GM18909 (cell line): ENCODE measurements at regions not wholly inside any gene's neighbourhood (a gene's known extent, or its start where the extent isn't known, plus 50 kb on each side); places are given as distances from the start of the nearest gene placed in this dataset.

Experiments
- ATAC-seq: cut with Tn5 transposase; IDR thresholded peaks from one replicate; pipeline ENCODE4 v1.9.1; 2021; ENCODE audit warnings: mild to moderate bottlenecking; ENCODE audit not compliant: unreplicated experiment, poor library complexity

GRCh38 chr5:108650997-108651396, 96.7 kb upstream of the FER start:
- ATAC-seq: no peak

GRCh38 chr5:108649646-108650045, 98.1 kb upstream of the FER start:
- ATAC-seq: no peak

- ATAC-seq: no peak
These were observed 98.6 kb upstream of the FER start for GRCh38 chr5:108649106-108649505.

- peak; percentile 99 for ATAC-seq
These were observed 105.4 kb upstream of the FER start for GRCh38 chr5:108642170-108642906.

GRCh38 chr5:108641596-108641995, 106.1 kb upstream of the FER start:
- ATAC-seq: no peak

- ATAC-seq: no peak
These were observed 108.3 kb upstream of the FER start for GRCh38 chr5:108639366-108639765.

GRCh38 chr5:108638021-108638420, 109.7 kb upstream of the FER start:
- no peak for ATAC-seq

GRCh38 chr5:108637134-108637533, 110.6 kb upstream of the FER start:
- no peak for ATAC-seq

- no peak for ATAC-seq
These were observed 111.4 kb upstream of the FER start for GRCh38 chr5:108636135-108636853.

- ATAC-seq: peak; percentile 66
These were observed 112.9 kb upstream of the FER start for GRCh38 chr5:108634617-108635288.

- ATAC-seq: no peak
These were observed 113.6 kb upstream of the FER start for GRCh38 chr5:108634010-108634616.

- no peak for ATAC-seq
These were observed 117.7 kb upstream of the FER start for GRCh38 chr5:108629779-108630528.

- ATAC-seq: no peak
These were observed 122.0 kb upstream of the FER start for GRCh38 chr5:108625654-108626053.

- ATAC-seq: no peak
These were observed 123.9 kb upstream of the FER start for GRCh38 chr5:108623826-108624225.

- no peak for ATAC-seq
These were observed 127.2 kb upstream of the FER start for GRCh38 chr5:108620516-108620915.

- no peak for ATAC-seq
These were observed 127.9 kb upstream of the FER start for GRCh38 chr5:108619815-108620214.

- ATAC-seq: no peak
These were observed 129.9 kb upstream of the FER start for GRCh38 chr5:108617467-108618435.

- no peak for ATAC-seq
These were observed 132.5 kb upstream of the FER start for GRCh38 chr5:108615216-108615615.

- ATAC-seq: no peak
These were observed 140.3 kb upstream of the FER start for GRCh38 chr5:108607421-108607820.
